HG02623 (cell line): ENCODE measurements at regions not wholly inside any gene's neighbourhood (a gene's known extent, or its start where the extent isn't known, plus 50 kb on each side); places are given as distances from the start of the nearest gene placed in this dataset.
"Not testable (repeated sequence)": the region's sequence is repeated elsewhere in the genome, so short reads cannot be mapped to it uniquely, and the experiment has no call there.

Experiments
- ATAC-seq: cut with Tn5 transposase; IDR thresholded peaks from one replicate; pipeline ENCODE4 v1.9.1; 2021; ENCODE audit warnings: moderate library complexity; ENCODE audit not compliant: unreplicated experiment

DNA sequence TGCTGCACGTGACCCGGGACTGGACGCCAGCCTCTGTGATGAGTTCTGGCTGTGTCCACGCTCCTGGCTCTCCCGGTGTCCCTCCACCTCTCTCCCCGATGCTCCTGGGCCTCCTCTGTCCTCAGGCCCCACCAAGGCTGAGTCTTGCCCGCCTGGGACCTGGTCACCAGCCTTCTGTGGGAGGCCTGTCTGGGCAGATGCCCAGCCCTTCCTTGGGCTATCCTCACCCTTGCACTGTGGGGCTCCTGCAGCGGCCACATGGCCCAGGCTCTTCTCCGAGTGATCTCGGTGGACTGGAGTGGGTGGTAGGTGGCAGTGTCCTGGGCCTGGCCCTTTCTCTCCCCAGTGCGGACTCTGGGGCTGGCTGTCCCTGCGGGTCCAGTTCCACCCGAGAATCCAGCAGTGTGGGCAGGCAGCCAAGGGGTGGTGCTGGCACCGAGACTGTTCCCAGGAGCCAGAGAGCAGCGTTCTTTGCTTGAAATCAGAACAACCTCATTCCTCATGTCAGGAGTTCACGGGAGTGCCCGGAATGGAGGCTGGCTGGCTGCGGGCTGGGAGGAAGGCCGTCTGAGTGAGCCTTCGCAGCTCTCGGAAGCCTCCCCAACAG is 94.6 kb downstream of the TMEM121 start:
- not testable (repeated sequence) for ATAC-seq

DNA sequence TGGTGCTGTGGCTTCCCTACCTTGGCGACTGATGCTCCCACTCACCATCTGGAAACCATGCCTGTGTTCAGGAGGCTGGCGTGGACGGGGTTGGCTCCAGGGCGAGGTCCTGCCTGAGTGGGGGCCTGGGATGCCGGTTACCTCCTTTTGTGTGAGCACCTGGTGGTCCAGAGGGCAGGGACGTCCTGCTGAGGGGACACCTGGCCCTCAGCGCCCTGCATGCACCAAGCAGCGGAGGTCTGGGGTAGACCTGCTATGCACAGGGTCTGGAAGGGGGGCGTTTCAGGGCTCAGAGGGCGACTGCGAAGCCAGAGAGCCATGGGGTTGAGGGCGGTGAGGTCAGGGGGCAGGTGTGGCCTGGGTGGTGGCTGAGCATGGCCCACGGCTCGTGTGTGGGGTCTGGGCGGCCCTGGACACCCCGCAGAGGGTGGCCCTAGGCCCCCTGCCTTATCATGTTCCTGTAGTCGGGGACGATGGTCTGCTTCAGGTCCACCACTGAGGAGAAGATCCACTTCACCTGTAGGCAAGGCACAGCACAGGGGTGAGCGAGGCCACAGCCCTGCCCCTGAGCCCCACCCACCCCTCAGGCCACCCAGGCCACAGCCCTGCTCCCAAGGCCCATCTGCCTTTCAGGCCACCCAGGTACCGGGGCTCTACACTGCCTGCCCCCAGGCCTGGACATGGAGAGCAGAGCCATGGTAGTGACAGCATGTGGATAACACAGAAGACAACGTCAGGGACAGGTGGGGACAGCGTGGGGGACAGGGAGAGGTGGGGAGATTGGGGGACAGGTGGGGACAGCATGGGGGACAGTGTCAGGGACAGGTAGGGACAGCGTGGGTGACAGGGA is 95.3 kb downstream of the TMEM121 start:
- ATAC-seq: not testable (repeated sequence)

DNA sequence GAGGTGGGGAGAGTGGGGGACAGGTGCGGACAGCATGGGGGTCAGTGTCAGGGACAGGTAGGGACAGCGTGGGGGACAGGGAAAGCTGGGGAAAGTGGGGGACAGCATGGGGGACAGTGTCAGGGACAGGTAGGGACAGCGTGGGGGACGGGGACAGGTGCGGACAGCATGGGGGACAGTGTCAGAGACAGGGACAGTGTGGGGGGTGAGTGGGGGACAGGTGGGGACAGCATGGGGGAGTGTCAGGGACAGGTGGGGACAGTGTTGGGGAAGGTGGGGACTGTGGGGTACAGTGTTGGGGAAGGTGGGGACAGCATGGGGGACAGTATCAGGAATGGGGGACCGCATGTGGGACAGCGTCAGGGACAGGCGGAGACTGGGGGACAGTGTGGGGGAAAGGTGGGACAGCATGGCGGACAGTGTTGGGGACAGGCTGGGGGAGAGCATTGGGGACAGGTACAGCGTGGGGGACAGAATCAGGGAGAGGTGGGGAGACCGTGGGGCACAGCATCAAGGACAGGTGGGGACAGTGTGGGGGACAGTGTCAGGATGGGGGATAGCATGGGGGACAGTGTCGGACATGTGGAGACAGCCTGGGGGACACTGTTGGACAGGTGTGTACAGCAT is 96.1 kb downstream of the TMEM121 start:
- ATAC-seq: no peak

DNA sequence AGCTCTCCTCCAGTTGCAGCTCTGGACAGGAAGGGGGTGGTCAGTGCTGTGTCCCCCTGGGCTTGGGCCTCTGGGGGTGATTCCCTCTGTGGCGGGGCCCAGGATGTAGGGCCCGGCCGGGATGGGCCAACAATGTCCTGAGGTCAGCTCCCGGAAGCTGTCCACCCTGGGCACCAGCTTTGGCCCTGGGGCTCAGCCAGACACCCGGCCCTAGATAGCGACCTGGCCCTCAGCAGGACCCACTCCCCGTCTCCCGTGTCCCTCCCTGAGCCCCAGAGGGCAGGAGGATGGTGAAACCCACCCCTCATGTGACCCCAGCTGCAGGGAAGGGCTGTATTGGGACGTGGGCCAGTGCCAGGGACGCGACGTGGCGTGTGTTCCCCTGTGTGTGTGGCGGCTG is 96.8 kb downstream of the TMEM121 start:
- not testable (repeated sequence) for ATAC-seq

DNA sequence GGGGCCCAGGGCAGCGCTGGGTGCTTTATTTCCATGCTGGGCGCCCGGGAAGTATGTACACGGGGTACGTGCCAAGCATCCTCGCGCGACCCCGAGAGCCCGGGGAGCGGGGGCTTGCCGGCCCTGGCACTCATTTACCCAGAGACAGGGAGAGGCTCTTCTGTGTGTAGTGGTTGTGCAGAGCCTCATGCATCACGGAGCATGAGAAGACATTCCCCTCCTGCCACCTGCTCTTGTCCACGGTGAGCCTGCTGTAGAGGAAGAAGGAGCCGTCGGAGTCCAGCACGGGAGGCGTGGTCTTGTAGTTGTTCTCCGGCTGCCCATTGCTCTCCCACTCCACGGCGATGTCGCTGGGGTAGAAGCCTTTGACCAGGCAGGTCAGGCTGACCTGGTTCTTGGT is 98.0 kb downstream of the TMEM121 start:
- ATAC-seq: not testable (repeated sequence)

DNA sequence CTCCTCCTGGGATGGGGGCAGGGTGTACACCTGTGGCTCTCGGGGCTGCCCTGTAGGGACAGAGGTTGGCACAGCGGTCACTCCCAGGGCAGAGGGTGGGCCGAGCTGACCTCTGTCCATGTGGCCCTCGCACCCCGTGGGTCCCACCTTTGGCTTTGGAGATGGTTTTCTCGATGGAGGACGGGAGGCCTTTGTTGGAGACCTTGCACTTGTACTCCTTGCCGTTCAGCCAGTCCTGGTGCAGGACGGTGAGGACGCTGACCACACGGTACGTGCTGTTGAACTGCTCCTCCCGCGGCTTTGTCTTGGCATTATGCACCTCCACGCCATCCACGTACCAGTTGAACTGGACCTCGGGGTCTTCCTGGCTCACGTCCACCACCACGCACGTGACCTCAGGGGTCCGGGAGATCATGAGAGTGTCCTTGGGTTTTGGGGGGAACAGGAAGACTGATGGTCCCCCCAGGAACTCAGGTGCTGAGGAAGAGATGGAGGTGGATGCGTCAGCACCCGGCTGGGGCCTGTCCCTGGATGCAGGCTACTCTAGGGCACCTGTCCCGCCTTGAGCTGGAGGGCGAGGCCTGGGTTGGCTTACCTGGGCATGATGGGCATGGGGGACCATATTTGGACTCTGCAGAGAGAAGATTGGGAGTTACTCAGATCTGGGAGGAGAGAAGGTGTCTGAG is 98.5 kb downstream of the TMEM121 start:
- ATAC-seq: not testable (repeated sequence)

DNA sequence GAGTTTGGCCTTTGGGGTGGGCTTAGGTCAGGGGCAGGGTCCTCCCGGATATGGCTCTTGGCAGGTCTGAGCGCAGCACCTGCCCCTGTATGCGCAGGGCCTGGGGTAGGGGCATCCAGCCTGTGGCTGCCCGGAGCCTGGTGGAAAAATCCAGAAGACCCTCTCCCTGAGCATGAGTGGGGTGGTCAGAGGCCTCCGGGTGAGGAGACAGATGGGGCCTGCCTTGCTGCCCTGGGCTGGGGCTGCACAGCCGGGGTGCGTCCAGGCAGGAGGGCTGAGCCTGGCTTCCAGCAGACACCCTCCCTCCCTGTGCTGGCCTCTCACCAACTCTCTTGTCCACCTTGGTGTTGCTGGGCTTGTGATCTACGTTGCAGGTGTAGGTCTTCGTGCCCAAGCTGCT is 99.1 kb downstream of the TMEM121 start:
- not testable (repeated sequence) for ATAC-seq

DNA sequence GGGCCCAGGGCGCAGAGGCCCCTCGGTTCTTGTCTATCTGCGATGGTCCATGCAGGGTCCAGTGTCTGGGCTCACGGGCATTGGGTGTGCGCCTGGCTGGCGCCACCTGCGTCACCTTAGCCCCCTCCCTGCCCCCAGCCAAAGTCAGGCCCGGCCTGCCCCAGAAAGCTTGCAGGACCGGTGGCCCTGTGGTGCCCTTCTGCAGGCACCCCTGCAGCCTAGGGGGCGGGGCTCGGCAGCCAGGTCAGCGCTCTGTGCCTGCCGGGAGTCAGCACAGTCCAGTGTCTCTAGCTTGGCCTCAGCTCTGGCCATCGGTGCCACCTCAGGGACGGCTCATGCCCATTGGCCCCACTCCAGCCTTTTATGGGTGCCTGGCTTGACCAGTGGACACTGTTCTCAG is 99.7 kb downstream of the TMEM121 start:
- ATAC-seq: not testable (repeated sequence)

DNA sequence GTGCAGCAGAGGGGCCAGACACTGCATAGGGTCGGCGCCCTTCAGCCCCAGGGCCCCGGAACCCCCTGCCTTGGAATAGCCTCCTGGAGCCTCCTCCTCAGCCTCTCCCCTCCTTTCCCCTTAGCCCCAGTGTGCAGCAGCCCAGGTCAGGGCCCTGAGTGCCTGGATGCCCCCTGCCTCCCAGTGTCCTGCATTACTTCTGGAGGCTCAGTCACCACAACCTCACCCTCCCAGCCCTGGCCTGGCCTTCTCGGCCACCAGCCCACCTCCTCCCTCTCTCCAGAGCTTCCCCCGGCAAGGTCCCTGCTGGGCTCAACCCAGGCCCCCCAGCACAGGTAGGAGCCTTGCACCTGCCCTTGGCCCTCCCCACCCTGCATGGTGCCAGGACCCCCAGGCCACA is 100.3 kb downstream of the TMEM121 start:
- ATAC-seq: not testable (repeated sequence)

DNA sequence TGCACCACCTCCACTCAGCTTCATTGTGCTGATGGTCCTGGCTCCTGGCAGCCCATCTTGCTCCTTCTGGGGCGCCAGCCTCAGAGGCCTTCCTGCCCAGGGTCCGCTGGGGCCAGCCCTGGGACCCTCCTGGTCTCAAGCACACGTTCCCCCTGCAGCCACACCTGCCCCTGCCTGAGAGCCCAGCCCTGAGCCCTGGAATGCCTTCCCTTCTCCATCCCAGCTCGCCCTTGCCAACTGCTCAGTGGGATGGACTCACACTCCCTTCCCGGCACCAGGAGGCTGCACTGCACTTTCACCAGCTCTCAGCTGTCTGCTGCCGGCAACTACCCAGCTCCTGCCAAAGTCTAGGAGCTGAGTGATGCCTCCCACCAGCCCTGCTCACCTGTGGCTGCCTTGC is 100.9 kb downstream of the TMEM121 start:
- not testable (repeated sequence) for ATAC-seq

DNA sequence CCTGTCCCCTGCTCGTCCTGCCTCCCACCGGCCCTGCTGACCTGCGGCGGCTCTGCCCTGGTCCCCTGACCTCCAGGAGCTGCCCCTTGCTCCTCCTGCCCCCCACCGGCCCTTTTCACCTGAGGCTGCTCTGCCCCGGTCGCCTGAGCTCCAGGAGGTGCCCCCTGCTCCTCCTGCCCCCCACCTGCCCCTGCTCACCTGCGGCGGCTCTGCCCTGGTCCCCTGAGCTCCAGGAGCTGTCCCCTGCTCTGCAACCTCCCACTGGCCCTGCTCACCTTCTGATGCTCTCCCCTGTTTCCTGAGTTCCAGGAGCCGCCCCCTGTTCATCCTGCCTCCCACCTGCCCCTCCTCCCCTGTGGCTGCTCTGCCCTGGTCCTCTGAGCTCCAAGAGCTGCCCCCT is 101.3 kb downstream of the TMEM121 start:
- no peak for ATAC-seq

DNA sequence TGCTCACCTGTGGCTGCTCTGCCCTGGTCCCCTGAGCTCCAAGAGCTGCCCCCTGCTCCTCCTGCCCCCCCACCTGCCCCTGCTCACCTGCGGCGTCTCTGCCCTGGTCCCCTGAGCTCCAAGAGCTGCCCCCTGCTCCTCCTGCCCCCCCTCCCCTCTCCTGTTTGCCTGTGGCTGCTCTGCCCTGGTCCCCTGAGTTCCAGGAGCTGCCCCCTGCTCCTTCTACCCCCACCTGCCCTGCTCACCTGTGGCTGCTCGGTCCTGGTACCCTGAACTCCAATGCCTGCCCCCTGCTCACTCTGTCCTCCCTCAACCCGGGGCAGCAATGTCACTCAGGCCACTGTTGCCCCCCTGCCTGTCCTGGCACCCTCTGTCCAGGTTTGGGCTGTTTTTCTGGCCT is 101.7 kb downstream of the TMEM121 start:
- not testable (repeated sequence) for ATAC-seq

DNA sequence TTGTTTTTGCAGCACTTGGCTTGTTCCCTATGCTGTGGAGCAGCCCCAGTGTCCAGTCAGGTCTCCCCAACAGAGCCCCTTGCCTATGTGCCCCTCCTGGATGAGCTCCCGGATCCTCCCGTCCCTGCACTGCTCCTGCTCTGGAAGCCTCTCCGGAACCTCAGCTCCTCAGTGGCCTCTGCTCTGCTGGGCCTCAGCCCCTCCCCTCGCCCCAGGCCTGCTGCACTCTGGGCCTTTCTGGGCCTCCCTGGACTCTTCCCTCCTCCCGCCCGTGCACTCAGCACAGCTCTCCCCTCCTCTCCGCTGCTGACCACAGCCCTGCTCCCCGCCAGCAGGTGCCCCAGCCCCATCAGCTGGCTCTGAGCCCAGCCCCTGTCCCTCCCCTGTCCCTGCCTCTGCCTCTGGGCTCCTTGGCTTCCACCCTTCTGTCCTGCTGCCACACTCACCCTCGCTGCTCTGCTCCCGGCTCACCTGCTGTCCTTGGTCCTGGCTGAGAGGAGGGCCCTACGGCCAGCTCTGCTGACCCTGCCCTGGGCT is 102.2 kb downstream of the TMEM121 start:
- not testable (repeated sequence) for ATAC-seq

DNA sequence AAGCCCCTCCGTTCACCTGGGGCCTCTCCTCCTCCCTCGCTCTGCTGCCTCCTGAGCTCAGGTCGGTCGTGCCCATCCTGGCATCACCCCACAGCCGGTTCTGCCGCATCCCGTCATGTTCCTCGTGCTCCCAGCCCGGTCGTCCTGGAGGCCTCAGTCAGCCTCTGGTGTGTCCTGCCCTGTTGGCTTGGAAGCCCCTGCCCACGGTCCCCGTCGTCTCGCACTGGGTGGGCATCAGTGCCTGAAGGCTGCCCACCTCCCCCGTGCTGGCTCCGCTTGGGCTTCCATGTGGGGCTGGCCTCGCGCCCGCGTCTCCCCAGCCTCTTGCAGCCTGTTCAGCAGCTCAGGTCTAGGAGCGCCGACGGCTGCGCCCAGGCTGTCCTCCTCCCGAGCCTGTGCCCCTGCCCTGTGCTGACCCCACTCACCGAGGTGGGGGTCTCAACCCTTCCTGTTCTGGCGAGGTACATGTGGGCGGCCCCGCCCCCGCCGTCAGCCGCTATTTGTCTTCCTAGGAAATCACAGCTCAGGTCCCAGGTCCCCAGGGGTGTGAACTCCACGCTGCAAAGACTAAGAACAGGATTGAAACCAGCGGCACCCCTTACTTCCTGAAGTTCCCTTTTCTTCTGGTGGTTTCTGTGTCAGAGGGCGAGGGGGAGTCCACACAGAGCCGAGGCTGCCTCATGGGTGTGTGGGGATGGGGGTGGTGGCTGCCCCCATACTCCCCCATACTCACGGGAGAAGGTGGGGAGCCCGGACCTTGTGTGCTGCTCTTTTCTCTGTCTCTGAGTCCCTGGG is 102.9 kb downstream of the TMEM121 start:
- not testable (repeated sequence) for ATAC-seq

DNA sequence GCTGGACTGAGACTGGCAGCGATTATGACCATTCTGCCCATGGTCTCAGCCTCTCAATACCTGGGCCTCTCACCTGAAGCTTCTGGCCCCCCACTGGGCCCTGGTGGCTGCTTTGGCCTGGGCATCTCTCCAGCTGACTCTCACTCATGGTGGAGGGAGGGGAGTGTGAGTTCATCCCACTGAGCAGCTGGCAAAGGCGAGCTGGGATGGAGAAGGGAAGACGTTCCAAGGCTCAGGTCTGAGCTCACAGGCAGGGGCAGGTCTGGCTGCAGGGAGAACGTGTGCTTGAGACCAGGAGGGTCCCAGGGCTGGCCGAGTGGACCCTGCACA is 103.5 kb downstream of the TMEM121 start:
- ATAC-seq: no peak

DNA sequence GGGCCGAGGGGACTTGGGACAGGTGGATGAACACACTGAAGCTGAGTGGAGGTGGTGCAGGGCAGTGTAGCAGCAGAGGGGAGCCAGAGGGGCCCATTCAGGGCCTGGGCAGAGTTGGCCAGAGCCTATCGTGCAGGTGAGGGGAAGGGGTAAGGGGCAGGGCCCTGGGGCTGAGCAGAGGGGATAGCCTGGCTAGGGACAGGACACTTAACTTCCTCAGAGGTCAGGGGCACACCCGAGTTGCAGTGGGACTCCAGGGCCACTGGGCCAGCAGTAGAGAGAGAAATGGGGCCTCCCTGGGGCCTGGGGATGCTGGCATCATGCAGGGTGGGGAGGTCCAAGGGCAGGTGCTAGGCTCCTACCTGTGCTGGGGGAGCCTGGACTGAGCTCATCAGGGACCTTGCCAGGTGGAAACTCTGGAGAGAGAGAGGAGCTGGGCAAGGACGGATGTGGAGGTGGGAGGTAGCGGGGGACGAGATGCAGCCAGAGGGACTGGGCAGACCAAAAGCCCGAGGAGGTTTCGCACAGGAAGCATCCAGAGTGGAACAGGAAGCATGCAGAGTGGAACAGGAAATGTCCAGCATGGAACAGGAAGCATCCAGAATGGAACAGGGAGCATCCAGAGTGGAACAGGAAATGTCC is 104.0 kb downstream of the TMEM121 start:
- not testable (repeated sequence) for ATAC-seq

DNA sequence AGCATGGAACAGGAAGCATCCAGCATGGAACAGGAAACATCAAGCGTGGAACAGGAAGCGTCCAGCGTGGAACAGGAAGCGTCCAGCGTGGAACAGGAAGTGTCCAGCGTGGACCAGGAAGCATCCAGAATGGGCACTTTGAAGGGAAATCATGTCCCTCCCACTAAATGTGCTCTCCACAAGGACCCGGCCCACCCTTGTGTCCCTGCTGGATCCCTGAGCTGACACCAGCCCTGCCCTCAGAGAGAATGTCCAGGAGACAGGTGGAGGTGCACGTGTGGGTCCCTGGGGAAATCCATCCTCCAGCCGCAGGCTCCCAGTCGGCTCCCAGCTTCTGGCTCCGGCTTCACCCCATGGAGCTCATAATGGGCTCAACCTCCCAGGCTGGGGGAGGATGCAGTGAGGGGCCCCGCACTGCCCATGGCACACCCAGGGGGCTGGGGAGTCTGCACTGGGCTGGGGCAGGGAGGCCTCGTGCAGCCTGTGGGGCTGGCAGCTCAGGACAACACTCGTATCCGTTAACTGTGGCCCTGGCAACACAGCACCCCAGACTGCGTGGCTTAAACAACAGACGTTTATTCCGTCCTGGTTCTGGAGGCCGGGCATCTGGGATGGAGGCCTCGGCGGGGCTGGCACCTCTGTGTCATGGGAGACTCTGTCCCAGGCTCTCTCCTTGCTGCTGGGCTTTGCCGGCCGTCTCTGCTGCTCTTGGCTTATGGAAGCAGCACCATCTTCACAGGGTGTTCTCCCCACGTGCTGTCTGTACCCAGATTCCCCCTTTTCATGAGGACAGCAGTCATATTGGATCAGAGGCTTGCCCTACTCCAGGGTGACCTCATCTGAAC is 104.8 kb downstream of the TMEM121 start:
- not testable (repeated sequence) for ATAC-seq

DNA sequence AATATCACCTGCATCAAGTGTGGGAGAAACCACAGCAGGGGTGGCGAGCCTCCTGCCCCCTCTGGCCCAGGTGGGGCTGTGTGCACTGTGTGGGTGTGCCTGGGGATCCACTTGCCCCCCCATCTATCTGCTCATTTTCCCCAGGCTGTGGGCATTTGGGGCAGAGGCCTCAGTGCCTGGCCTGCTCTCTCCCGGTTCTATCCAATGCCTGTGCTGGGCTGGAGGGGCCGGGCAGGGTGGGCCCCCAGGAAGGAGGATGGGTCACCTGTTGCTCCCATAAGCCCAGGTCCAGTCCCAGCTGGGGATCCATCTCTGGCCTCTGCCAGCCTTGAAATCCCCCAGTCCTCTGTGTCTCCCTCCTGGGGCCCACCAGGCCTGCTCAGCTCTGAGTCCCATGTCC is 105.6 kb downstream of the TMEM121 start:
- ATAC-seq: no peak

DNA sequence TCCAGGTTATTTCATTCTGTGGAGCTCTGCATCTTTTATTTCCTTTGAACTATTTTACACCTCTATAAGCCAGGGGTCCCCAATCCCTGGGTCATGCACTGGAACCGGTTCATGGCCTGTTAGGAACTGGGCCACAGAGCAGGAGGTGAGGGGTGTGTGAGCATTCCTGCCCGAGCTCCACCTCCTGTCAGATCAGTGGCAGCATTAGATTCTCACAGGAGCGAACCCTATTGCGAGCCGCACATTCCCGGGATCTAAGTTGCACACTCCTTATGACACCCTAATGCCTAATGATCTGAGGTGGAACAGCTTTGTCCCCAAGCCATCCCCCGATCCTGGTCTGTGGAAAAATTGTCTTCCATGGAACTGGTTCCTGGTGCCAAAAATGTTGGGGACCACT is 107.2 kb downstream of the TMEM121 start:
- ATAC-seq: not testable (repeated sequence)
